PC-3 (cell line): ENCODE measurements at regions not wholly inside any gene's neighbourhood (a gene's known extent, or its start where the extent isn't known, plus 50 kb on each side); places are given as distances from the start of the nearest gene placed in this dataset.
"Not testable (repeated sequence)": the region's sequence is repeated elsewhere in the genome, so short reads cannot be mapped to it uniquely, and the experiment has no call there.

Experiments
- ATAC-seq: fragments of 200-7000 bp; cut with Tn5 transposase; 2 replicates; pipeline ENCODE4 v1.9.1; 2020; ENCODE audit warnings: mild to moderate bottlenecking, moderate library complexity
- BruUV-seq: library from RNA; stranded (reverse); fragments of 400-500 nt; replicated peaks from 2 replicates; lab custom pipeline; 2021; lab: Mats Ljungman, UMichigan
- CTCF ChIA-PET: fragments of 300-600 bp; sonication (Branson Sonifier 250); formaldehyde crosslinking; loops from one replicate; lab custom pipeline; 2022; ENCODE audit warnings: antibody characterized with exemption; lab: Charles Lee
- POLR2A ChIA-PET: fragments of 300-600 bp; sonication (Branson Sonifier 250); formaldehyde crosslinking; loops from one replicate; lab custom pipeline; 2022; ENCODE audit warnings: antibody characterized with exemption; ENCODE audit not compliant: unreplicated experiment; lab: Charles Lee
- DNase-seq: peaks from one replicate; pipeline ENCODE4 v3.0.0-alpha.2; 2015
- H2AFZ ChIP-seq: fragments of 300-600 bp; sonication (generic); 2 replicates; pipeline ENCODE4 v1.6.0; 2016; ENCODE audit warnings: antibody characterized with exemption, low read length
- H3F3A ChIP-seq: fragments of 300-600 bp; sonication (generic); one replicate; pipeline ENCODE4 v1.6.0; 2017; ENCODE audit warnings: antibody characterized with exemption, low read length, control low read depth, mild to moderate bottlenecking; ENCODE audit not compliant: unreplicated experiment
- H3K27ac ChIP-seq: fragments of 300-600 bp; sonication (generic); 2 replicates; pipeline ENCODE4 v1.5.1; 2016; ENCODE audit warnings: mild to moderate bottlenecking, low read length
- H3K27me3 ChIP-seq: fragments of 300-600 bp; sonication (generic); 2 replicates; pipeline ENCODE4 v1.6.1; 2016; ENCODE audit warnings: low read length, mixed read lengths
- H3K36me3 ChIP-seq: fragments of 300-600 bp; sonication (generic); 2 replicates; pipeline ENCODE4 v1.6.1; 2016; ENCODE audit warnings: low read depth, mixed run types, low read length, mixed read lengths
- H3K4me1 ChIP-seq: fragments of 300-600 bp; sonication (generic); 2 replicates; pipeline ENCODE4 v1.5.1; 2016; ENCODE audit warnings: low read length; ENCODE audit not compliant: insufficient read depth
- H3K4me2 ChIP-seq: fragments of 300-600 bp; sonication (generic); 2 replicates; pipeline ENCODE4 v1.6.0; 2016; ENCODE audit warnings: low read length
- H3K4me3 ChIP-seq: fragments of 300-600 bp; sonication (generic); 2 replicates; pipeline ENCODE4 v1.5.1; 2016; ENCODE audit warnings: mild to moderate bottlenecking, low read length, mixed read lengths
- H3K79me2 ChIP-seq: fragments of 300-600 bp; sonication (generic); 2 replicates; pipeline ENCODE4 v1.6.1; 2017; ENCODE audit warnings: low read length, mixed read lengths
- H3K9ac ChIP-seq: fragments of 300-600 bp; sonication (generic); 2 replicates; pipeline ENCODE4 v1.6.0; 2016; ENCODE audit warnings: mild to moderate bottlenecking, low read length
- H3K9me2 ChIP-seq: fragments of 300-600 bp; sonication (generic); replicated peaks from 2 replicates; pipeline ENCODE4 v1.6.1; 2016; ENCODE audit warnings: mixed run types, low read length, mixed read lengths
- H3K9me3 ChIP-seq: fragments of 300-600 bp; sonication (generic); 2 replicates; pipeline ENCODE4 v1.6.1; 2016; ENCODE audit warnings: low read length, mixed read lengths
- H4K20me1 ChIP-seq: fragments of 300-600 bp; sonication (generic); 2 replicates; pipeline ENCODE4 v1.6.1; 2016; ENCODE audit warnings: low read length, mixed read lengths
- EZH2 ChIP-seq: fragments of 300-600 bp; sonication (generic); IDR thresholded peaks from one replicate; pipeline ENCODE4 v1.6.1; 2017; ENCODE audit warnings: antibody characterized with exemption, mild to moderate bottlenecking, low read length; ENCODE audit not compliant: unreplicated experiment
- EZH2phosphoT487 ChIP-seq: fragments of 300-600 bp; sonication (generic); IDR thresholded peaks from 2 replicates; pipeline ENCODE4 v1.6.1; 2018; ENCODE audit warnings: mild to moderate bottlenecking, antibody characterized with exemption, low read length, borderline replicate concordance
- intact Hi-C: fragments of 100-400 bp; cut with micrococcal nuclease; formaldehyde crosslinking; loops from 2 replicates; pipeline ENCODE4 v1.9.0; 2023
- TF ChIP-seq, protein P1 (sequence below): fragments of 300-600 bp; sonication (generic); conservative IDR thresholded peaks from 2 replicates; pipeline ENCODE4 v1.5.1; 2017; ENCODE audit warnings: antibody characterized with exemption, low read depth, mild to moderate bottlenecking, low read length

DNA sequence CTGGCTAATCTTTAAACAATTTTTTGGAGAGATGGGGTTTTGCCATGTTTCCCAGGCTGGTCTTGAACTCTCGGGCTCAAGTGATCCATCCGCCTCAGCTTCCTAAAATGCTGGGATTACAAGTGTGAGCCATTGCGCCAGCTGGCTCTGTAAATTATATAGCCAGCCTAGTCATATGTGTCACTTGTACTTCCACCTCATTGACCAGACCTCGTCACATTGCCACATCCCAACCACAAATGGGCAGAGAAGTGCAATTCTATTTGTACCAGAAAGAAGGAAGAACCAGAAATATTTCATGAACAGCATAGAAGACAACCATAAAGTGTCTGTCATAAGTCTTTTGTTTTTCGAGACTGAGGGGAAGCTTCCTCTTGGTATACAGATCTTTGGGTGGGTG lies 71.2 kb upstream of the ADRA1D start:
- no peaks in the 10 kb centered on the region for H3K9me3 ChIP-seq
- ChIA-PET CTCF (no interaction called here), POLR2A (no interaction called here)
- no peaks in the 10 kb centered on the region for H3K27me3 ChIP-seq
- H3K9ac ChIP-seq: no peak overlapping the region
- no peak for DNase-seq
- H3K4me3 ChIP-seq: no peak overlapping the region
- no peak overlapping the region for H3K4me2 ChIP-seq
- TF ChIP-seq, protein P1, sequence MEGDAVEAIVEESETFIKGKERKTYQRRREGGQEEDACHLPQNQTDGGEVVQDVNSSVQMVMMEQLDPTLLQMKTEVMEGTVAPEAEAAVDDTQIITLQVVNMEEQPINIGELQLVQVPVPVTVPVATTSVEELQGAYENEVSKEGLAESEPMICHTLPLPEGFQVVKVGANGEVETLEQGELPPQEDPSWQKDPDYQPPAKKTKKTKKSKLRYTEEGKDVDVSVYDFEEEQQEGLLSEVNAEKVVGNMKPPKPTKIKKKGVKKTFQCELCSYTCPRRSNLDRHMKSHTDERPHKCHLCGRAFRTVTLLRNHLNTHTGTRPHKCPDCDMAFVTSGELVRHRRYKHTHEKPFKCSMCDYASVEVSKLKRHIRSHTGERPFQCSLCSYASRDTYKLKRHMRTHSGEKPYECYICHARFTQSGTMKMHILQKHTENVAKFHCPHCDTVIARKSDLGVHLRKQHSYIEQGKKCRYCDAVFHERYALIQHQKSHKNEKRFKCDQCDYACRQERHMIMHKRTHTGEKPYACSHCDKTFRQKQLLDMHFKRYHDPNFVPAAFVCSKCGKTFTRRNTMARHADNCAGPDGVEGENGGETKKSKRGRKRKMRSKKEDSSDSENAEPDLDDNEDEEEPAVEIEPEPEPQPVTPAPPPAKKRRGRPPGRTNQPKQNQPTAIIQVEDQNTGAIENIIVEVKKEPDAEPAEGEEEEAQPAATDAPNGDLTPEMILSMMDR: no peak
- TF ChIP-seq EZH2phosphoT487 (no peak), EZH2 (no peak)
- H3K27ac ChIP-seq: no peak overlapping the region
- H3K36me3 ChIP-seq: no peaks in the 10 kb centered on the region
- H3K9me2 ChIP-seq: no peaks in the 10 kb centered on the region
- no peaks in the 10 kb centered on the region for H4K20me1 ChIP-seq
- H3F3A ChIP-seq: no peaks in the 10 kb centered on the region
- no peak for ATAC-seq
- H3K4me1 ChIP-seq: no peaks in the 10 kb centered on the region
- H3K79me2 ChIP-seq: no peaks in the 10 kb centered on the region
- BruUV-seq: no TSS peak
- H2AFZ ChIP-seq: no peak overlapping the region
- intact Hi-C loops: no loop called here

DNA sequence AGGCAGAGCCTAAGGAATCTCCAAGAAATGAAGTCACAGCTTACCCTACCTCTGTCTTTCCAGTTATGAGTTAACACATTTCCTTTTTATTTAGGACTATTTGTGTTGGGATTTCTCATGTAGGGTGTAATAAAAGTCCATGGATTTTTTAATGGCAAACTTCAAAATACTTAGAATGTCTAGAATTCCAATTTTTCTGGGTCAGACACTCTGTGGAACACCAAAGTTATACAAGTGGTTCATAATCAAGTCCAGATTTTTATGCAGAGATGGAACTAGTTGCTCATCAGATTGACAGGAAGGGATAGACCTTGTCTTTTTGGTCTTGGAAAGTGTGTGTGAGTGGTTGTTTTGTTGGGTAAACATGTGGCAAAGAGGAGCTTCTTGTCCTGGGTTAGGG lies 69.8 kb upstream of the ADRA1D start:
- no peaks in the 10 kb centered on the region for H3F3A ChIP-seq
- CTCF ChIA-PET: no interaction called here
- TF ChIP-seq EZH2 (no peak), EZH2phosphoT487 (no peak)
- TF ChIP-seq, protein P1: no peak

DNA sequence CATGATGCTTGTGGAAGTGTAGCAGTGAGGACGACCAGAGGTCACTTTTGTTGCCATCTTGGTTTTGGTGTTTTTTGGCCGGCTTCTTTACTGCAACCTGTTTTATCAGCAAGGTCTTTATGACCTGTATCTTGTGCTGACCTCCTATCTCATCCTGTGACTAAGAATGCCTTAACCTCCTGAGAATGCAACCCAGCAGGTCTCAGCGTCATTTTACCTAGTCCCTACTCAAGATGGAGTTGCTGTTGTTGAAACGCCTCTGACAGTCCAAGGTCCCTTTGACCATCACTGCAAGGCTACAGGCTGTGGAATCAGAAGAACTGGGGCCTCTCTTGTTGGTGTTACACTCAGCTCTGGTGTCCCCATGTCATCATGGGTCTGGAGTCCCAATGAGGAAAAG lies 61.5 kb upstream of the ADRA1D start:
- H3K4me3 ChIP-seq, H3F3A ChIP-seq, POLR2A ChIA-PET, H4K20me1 ChIP-seq, DNase-seq, H3K27ac ChIP-seq, CTCF ChIA-PET, H3K79me2 ChIP-seq, H3K36me3 ChIP-seq, H2AFZ ChIP-seq, BruUV-seq, H3K4me2 ChIP-seq, H3K27me3 ChIP-seq, H3K9ac ChIP-seq, intact Hi-C loops, H3K9me2 ChIP-seq, ATAC-seq, H3K4me1 ChIP-seq, H3K9me3 ChIP-seq: not testable (repeated sequence)

More for the DNA sequence above, 69.8 kb upstream of the ADRA1D start:
- Histone ChIP-seq H3K4me2 (no peak overlapping the region), H3K4me1 (no peaks in the 10 kb centered on the region), H3K36me3 (no peaks in the 10 kb centered on the region), H3K9ac (no peak overlapping the region), H4K20me1 (no peaks in the 10 kb centered on the region), H3K27ac (no peak overlapping the region), H3K79me2 (no peaks in the 10 kb centered on the region), H3K4me3 (no peak overlapping the region), H3K9me3 (no peaks in the 10 kb centered on the region), H3K9me2 (no peaks in the 10 kb centered on the region), H3K27me3 (no peaks in the 10 kb centered on the region), H2AFZ (no peak overlapping the region)
- POLR2A ChIA-PET: no interaction called here
- no peak for DNase-seq
- no peak for ATAC-seq
- intact Hi-C loops: no loop called here
- no TSS peak for BruUV-seq
